ENCODE measurements at regions not wholly inside any gene's neighbourhood (a gene's known extent, or its start where the extent isn't known, plus 50 kb on each side); places are given as distances from the start of the nearest gene placed in this dataset.
"Not testable (repeated sequence)": the region's sequence is repeated elsewhere in the genome, so short reads cannot be mapped to it uniquely, and the experiment has no call there.

DNA sequence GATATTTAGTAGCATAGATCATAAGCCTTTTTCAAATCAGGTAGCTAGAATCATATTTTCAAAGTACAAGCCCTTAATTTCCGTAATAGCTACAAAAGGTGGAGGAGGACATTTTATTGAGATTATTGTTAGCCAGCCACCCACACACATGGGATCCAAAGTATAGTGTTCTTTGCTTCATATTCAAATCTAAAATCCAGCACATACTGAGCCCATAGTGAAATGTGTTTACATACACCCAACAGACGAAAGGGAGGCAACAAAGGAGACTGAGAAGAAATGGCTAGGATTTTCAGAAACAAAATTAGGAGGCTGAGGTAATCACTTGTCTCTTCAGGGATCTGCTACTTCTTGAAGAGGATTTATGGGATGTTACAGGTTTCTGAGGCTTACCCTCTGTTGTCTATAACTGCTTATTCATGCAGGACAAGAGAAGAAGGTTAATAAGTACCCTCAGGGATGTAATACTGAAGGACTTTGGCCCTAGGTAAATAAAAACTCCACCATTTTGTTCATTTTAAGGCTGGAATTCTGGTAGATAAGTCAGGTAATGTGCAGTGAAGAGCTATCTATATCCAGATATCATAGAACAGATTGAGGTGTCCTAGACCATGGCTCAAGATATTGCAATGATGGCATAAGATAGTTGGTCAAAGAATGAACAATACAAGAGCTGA, 182.1 kb downstream of the SPDYE17 start:
- H3K27ac ChIP-seq (ENCODE audit: low read depth, low read length); H3K4me1 Mint-ChIP-seq; H3K27me3 ChIP-seq (ENCODE audit: control insufficient read depth in 2 of 2, insufficient read depth in 2 of 2, low read length in 2 of 2); H3K27ac Mint-ChIP-seq; H3K4me1 ChIP-seq (ENCODE audit: control insufficient read depth in 2 of 2, insufficient read depth in 2 of 2, low read length in 2 of 2); H3K36me3 ChIP-seq (ENCODE audit: control insufficient read depth in 2 of 3, insufficient read depth in 3 of 3, low read length in 3 of 3); POLR2A ChIA-PET; H3K36me3 Mint-ChIP-seq; H3K9me3 ChIP-seq (ENCODE audit: control insufficient read depth in 2 of 3, low read length in 3 of 3); H3K4me3 ChIP-seq (ENCODE audit: low read length); H3K4me3 Mint-ChIP-seq; intact Hi-C loops (cut with micrococcal nuclease); H3K9me3 Mint-ChIP-seq; ATAC-seq; DNase-seq; CTCF ChIA-PET: not testable (repeated sequence)
- H3K27me3 Mint-ChIP-seq, result peaks cover 0 to 17% (median 6%) of the 10 kb centered on the region in 5 donors

DNA sequence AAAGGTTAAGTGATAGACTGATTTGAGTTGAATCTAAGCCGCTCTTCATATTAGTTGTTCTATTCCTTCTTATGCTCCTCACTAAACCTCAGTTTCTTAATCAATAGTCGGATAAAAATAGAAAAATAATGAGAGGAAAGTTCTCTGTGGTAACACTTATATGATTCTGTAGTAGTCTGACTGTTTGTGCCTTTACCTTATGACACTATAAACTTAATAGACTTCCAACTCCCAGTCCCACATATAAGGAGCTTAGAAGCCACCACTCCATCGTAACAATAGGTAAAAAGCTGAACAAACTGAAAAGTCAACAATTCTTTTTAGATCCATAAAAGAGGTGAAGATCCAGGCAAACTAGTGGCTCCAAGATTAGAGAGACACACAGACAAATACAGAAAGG, 192.3 kb downstream of the SPDYE17 start:
- H3K27me3 ChIP-seq (ENCODE audit: control insufficient read depth in 2 of 2, insufficient read depth in 2 of 2, low read length in 2 of 2); H3K4me3 Mint-ChIP-seq; H3K4me3 ChIP-seq (ENCODE audit: low read length); intact Hi-C loops (cut with micrococcal nuclease); H3K27ac ChIP-seq (ENCODE audit: low read depth, low read length); H3K9me3 ChIP-seq (ENCODE audit: control insufficient read depth in 2 of 3, low read length in 3 of 3); H3K4me1 Mint-ChIP-seq; ATAC-seq; H3K36me3 Mint-ChIP-seq; CTCF ChIA-PET; DNase-seq; H3K4me1 ChIP-seq (ENCODE audit: control insufficient read depth in 2 of 2, insufficient read depth in 2 of 2, low read length in 2 of 2); H3K36me3 ChIP-seq (ENCODE audit: control insufficient read depth in 2 of 3, insufficient read depth in 3 of 3, low read length in 3 of 3); H3K27ac Mint-ChIP-seq; POLR2A ChIA-PET: not testable (repeated sequence)
- Mint-ChIP-seq H3K27me3 (peaks cover 0 to 33% (median 22%) of the 10 kb centered on the region in 5 donors), H3K9me3 (peaks cover 2 to 31% (median 12%) of the 10 kb centered on the region in 11 donors)

DNA sequence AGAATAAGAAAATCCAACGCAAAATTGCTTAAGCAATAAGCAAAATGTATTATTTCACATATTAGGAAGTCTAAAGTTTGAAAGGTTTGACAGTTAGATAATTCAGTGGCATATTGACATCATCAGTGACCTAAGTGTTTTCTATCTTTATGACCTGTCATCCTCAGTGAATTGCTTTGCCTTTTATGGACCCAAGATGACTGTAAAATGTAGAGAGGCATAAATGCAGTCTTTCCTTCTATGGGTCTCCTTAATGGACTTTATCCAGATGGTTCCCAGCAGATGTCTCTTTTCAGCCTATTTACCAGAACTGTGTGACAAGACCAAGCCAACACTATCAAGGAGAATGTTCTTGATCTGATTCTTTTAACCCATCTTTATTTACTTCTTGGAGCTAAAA, 192.9 kb downstream of the SPDYE17 start:
- ATAC-seq; H3K27ac Mint-ChIP-seq; POLR2A ChIA-PET; H3K27ac ChIP-seq (ENCODE audit: low read depth, low read length); DNase-seq; H3K4me1 ChIP-seq (ENCODE audit: control insufficient read depth in 2 of 2, insufficient read depth in 2 of 2, low read length in 2 of 2); H3K36me3 Mint-ChIP-seq; H3K4me3 ChIP-seq (ENCODE audit: low read length); intact Hi-C loops (cut with micrococcal nuclease); H3K9me3 ChIP-seq (ENCODE audit: control insufficient read depth in 2 of 3, low read length in 3 of 3); H3K27me3 ChIP-seq (ENCODE audit: control insufficient read depth in 2 of 2, insufficient read depth in 2 of 2, low read length in 2 of 2); H3K36me3 ChIP-seq (ENCODE audit: control insufficient read depth in 2 of 3, insufficient read depth in 3 of 3, low read length in 3 of 3); CTCF ChIA-PET; H3K4me1 Mint-ChIP-seq; H3K4me3 Mint-ChIP-seq: not testable (repeated sequence)
- peaks cover 2 to 31% (median 12%) of the 10 kb centered on the region in 11 donors for H3K9me3 Mint-ChIP-seq
- H3K27me3 Mint-ChIP-seq, result peaks cover 0 to 33% (median 22%) of the 10 kb centered on the region in 5 donors

DNA sequence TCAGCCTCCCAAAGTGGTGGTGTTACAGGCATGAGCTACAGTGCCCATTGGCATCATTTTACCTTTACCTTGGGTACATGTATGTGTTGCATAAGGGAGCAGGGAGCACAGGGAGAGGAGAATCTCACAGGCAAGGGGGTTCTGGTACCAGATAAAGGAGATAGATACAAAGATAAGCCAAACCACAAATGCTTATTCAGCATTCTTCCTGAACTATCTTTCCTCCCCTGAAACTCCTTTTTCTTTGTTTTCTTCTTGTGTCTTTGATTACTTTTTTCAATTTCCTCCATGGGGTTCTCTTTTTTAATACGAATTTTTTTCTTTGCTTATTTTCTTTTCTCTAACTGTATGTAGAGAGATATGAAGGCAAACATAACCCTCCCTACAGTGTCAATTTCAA, 193.8 kb downstream of the SPDYE17 start:
- H3K27me3 ChIP-seq (ENCODE audit: control insufficient read depth in 2 of 2, insufficient read depth in 2 of 2, low read length in 2 of 2); H3K36me3 ChIP-seq (ENCODE audit: control insufficient read depth in 2 of 3, insufficient read depth in 3 of 3, low read length in 3 of 3); H3K4me3 Mint-ChIP-seq; H3K27ac Mint-ChIP-seq; H3K27ac ChIP-seq (ENCODE audit: low read depth, low read length); H3K4me1 Mint-ChIP-seq; H3K9me3 ChIP-seq (ENCODE audit: control insufficient read depth in 2 of 3, low read length in 3 of 3); CTCF ChIA-PET; intact Hi-C loops (cut with micrococcal nuclease); POLR2A ChIA-PET; H3K36me3 Mint-ChIP-seq; ATAC-seq; H3K4me1 ChIP-seq (ENCODE audit: control insufficient read depth in 2 of 2, insufficient read depth in 2 of 2, low read length in 2 of 2); DNase-seq; H3K4me3 ChIP-seq (ENCODE audit: low read length): not testable (repeated sequence)
- H3K27me3 Mint-ChIP-seq, result peaks cover 0 to 33% (median 22%) of the 10 kb centered on the region in 5 donors
- peaks cover 2 to 31% (median 12%) of the 10 kb centered on the region in 11 donors for H3K9me3 Mint-ChIP-seq

DNA sequence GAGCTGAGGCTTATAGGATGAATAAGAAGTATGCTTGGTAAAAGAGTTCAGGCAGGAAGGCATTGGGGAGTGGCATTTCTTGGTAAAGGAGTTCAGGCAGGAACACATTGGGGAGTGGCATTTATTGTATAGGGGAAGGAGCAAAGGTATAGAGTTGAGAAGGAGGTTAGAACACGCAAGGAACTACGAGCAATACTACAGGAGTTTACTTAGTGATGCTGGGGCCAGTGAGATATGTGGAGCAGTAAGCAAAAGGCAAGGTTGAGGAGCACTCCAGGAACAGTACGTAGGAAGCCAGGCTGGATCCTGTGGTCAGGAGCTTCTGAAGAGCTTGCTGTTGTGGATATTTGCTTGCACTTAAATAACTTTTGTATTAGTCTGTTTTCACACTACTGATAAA, 202.2 kb upstream of the POMZP3 start:
- DNase-seq, POLR2A ChIA-PET: not testable (repeated sequence)

DNA sequence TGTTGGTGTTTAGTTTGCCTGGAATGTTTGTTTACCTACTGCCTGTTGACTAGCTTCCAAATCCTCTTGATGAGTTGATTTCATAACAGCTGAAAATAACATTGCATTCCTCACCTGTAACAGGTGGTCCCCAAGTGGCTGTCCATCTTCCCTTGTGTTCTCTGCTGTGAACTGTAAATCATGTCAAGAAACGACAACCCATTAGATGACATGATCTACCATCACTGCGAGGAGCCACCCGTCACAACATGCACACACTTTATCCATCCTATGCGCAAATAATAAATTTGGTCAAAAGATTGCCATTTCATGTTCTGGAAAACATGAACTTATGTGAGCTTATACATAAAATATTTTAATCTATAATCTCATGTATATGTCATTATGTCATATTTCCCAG, 199.1 kb upstream of the POMZP3 start:
- DNase-seq; H3K9me3 ChIP-seq (ENCODE audit: control insufficient read depth in 2 of 3, low read length in 3 of 3); H3K27ac Mint-ChIP-seq; ATAC-seq; H3K4me3 Mint-ChIP-seq; H3K27ac ChIP-seq (ENCODE audit: low read depth, low read length); H3K4me1 Mint-ChIP-seq; H3K4me1 ChIP-seq (ENCODE audit: control insufficient read depth in 2 of 2, insufficient read depth in 2 of 2, low read length in 2 of 2); H3K27me3 ChIP-seq (ENCODE audit: control insufficient read depth in 2 of 2, insufficient read depth in 2 of 2, low read length in 2 of 2); H3K4me3 ChIP-seq (ENCODE audit: low read length); H3K36me3 ChIP-seq (ENCODE audit: control insufficient read depth in 2 of 3, insufficient read depth in 3 of 3, low read length in 3 of 3); intact Hi-C loops (cut with micrococcal nuclease); H3K9me3 Mint-ChIP-seq; CTCF ChIA-PET; POLR2A ChIA-PET; H3K36me3 Mint-ChIP-seq: not testable (repeated sequence)
- peaks cover 5 to 15% (median 9%) of the 10 kb centered on the region in 5 donors for H3K27me3 Mint-ChIP-seq

More for the DNA sequence above, 202.2 kb upstream of the POMZP3 start:
- H3K27me3 ChIP-seq (ENCODE audit: control insufficient read depth in 2 of 2, insufficient read depth in 2 of 2, low read length in 2 of 2); H3K36me3 ChIP-seq (ENCODE audit: control insufficient read depth in 2 of 3, insufficient read depth in 3 of 3, low read length in 3 of 3); ATAC-seq; intact Hi-C loops (cut with micrococcal nuclease); H3K4me3 Mint-ChIP-seq; H3K36me3 Mint-ChIP-seq; H3K27ac Mint-ChIP-seq; H3K9me3 Mint-ChIP-seq; CTCF ChIA-PET; H3K4me1 ChIP-seq (ENCODE audit: control insufficient read depth in 2 of 2, insufficient read depth in 2 of 2, low read length in 2 of 2); H3K27ac ChIP-seq (ENCODE audit: low read depth, low read length); H3K9me3 ChIP-seq (ENCODE audit: control insufficient read depth in 2 of 3, low read length in 3 of 3); H3K4me3 ChIP-seq (ENCODE audit: low read length); H3K4me1 Mint-ChIP-seq: not testable (repeated sequence)
- peaks cover 7 to 15% (median 9%) of the 10 kb centered on the region in 5 donors for H3K27me3 Mint-ChIP-seq

DNA sequence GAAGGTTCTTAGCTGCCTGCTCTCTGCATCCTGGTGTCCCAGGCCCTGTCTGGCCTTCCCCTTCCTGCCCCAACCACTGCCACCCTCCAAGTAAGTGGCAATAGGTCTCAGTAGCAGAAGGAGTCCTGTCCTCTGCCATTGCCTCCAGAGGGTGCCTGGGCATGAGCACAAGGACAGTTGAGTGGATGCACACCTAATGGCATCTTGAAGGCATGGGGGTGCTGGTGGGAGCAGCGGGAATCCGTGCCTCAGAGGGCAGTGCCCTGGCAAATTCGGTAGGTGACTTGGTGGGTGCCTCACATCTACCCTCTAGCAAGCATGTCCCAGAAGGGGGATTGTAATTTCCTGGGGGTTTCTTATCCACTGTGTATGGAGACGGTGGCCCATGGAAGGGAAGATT, 182.8 kb upstream of the POMZP3 start:
- H3K4me3 ChIP-seq (ENCODE audit: low read length); H3K36me3 Mint-ChIP-seq; H3K27ac ChIP-seq (ENCODE audit: low read depth, low read length); CTCF ChIA-PET; H3K4me1 ChIP-seq (ENCODE audit: control insufficient read depth in 2 of 2, insufficient read depth in 2 of 2, low read length in 2 of 2); H3K4me1 Mint-ChIP-seq; DNase-seq; ATAC-seq; H3K27ac Mint-ChIP-seq; intact Hi-C loops (cut with micrococcal nuclease); H3K27me3 Mint-ChIP-seq; H3K9me3 ChIP-seq (ENCODE audit: control insufficient read depth in 2 of 3, low read length in 3 of 3); H3K4me3 Mint-ChIP-seq; H3K27me3 ChIP-seq (ENCODE audit: control insufficient read depth in 2 of 2, insufficient read depth in 2 of 2, low read length in 2 of 2); H3K36me3 ChIP-seq (ENCODE audit: control insufficient read depth in 2 of 3, insufficient read depth in 3 of 3, low read length in 3 of 3); POLR2A ChIA-PET; H3K9me3 Mint-ChIP-seq: not testable (repeated sequence)

Data from naive thymus-derived CD4-positive, alpha-beta T cell (primary cell).